Ishikawa (cell line): ENCODE measurements at regions not wholly inside any gene's neighbourhood (a gene's known extent, or its start where the extent isn't known, plus 50 kb on each side); places are given as distances from the start of the nearest gene placed in this dataset.

Experiments used
- CEBPB ChIP-seq: IDR thresholded peaks from 2 replicates; pipeline ENCODE4 v1.6.1; 2012
- CREB1 ChIP-seq: IDR thresholded peaks from 2 replicates; pipeline ENCODE4 v1.6.1; 2012; ENCODE audit warnings: low read depth
- RAD21 ChIP-seq: IDR thresholded peaks from 2 replicates; pipeline ENCODE4 v1.6.1; 2012; ENCODE audit warnings: low read depth
- TAF1 ChIP-seq: IDR thresholded peaks from 2 replicates; pipeline ENCODE4 v1.6.1; 2012; ENCODE audit warnings: low read depth, mild to moderate bottlenecking

DNA sequence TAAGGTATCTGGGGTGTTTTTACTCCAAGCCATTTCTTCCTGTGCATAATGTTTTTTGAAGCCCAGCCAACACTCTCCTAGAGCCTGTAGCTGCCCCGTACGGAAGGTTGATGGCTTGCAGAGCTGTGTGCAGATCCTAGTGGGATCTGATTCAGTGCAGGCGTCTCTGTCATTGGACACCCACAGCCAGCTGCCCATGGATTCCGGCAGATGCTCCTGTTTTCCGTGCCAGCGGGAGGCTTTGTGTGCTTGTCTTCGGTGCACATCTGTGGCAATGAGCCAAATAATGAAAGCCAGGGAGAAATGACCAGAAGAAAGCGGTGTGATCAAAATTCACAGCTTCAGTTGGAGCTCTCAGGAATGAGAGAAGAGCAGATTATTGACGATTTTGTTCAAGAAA is 426.4 kb downstream of the TYW1 start:
- no peak for TF ChIP-seq CREB1
- no peak for TF ChIP-seq RAD21
- TF ChIP-seq CEBPB: no peak
- TF ChIP-seq TAF1: no peak
